Fibroblast of lung (primary cell): ENCODE measurements at regions not wholly inside any gene's neighbourhood (a gene's known extent, or its start where the extent isn't known, plus 50 kb on each side); places are given as distances from the start of the nearest gene placed in this dataset.

Experiments used
- DNase-seq, 2 donors: peaks; one replicate each; pipeline versions ENCODE4 v3.0.0 to v3.0.0-alpha.2; 2010; ENCODE audit warnings: low read depth in 2 of 2
- H2AFZ ChIP-seq: 2 replicates; pipeline ENCODE4 v1.5.1; 2012; ENCODE audit warnings: low read length, control low read depth, inconsistent platforms
- H3K27ac ChIP-seq: 2 replicates; pipeline ENCODE4 v1.5.1; 2011; ENCODE audit warnings: low read length, control low read depth; ENCODE audit not compliant: insufficient read depth
- H3K27me3 ChIP-seq: 2 replicates; pipeline ENCODE4 v1.5.1; 2011; ENCODE audit warnings: mild to moderate bottlenecking, low read length; ENCODE audit not compliant: control insufficient read depth, insufficient read depth
- H3K36me3 ChIP-seq: 2 replicates; pipeline ENCODE4 v1.5.1; 2011; ENCODE audit warnings: low read length; ENCODE audit not compliant: control insufficient read depth, insufficient read depth
- H3K4me1 ChIP-seq: 2 replicates; pipeline ENCODE4 v1.5.1; 2011; ENCODE audit warnings: low read length; ENCODE audit not compliant: control insufficient read depth, insufficient read depth; ENCODE audit errors: extremely low read depth
- H3K4me2 ChIP-seq: 2 replicates; pipeline ENCODE4 v1.5.1; 2011; ENCODE audit warnings: low read length, control low read depth; ENCODE audit not compliant: insufficient read depth; ENCODE audit errors: extremely low read depth
- H3K4me3 ChIP-seq, 4 experiments: fragments of 200-600 bp in 1 of 4; sonication (generic) in 1 of 4; replicated peaks in 1 of 4; 2 replicates each; pipeline ENCODE4 v1.5.1; 2011 to 2016; ENCODE audit warnings: low read length in 4 of 4, low read depth in 3 of 4, mild to moderate bottlenecking in 3 of 4, control low read depth in 2 of 4, inconsistent platforms in 1 of 4, mixed read lengths in 1 of 4; ENCODE audit not compliant: insufficient read depth in 1 of 4; ENCODE audit errors: control extremely low read depth in 1 of 4
- H3K79me2 ChIP-seq: 2 replicates; pipeline ENCODE4 v1.5.1; 2012; ENCODE audit warnings: mild to moderate bottlenecking, low read length, inconsistent platforms; ENCODE audit not compliant: control insufficient read depth, insufficient read depth
- H3K9ac ChIP-seq: 2 replicates; pipeline ENCODE4 v1.5.1; 2011; ENCODE audit warnings: mild to moderate bottlenecking, low read length, control low read depth; ENCODE audit not compliant: insufficient read depth
- H3K9me3 ChIP-seq: 2 replicates; pipeline ENCODE4 v1.5.1; 2012; ENCODE audit warnings: low read depth, low read length; ENCODE audit not compliant: control insufficient read depth, insufficient read depth
- H4K20me1 ChIP-seq: 2 replicates; pipeline ENCODE4 v1.5.1; 2011; ENCODE audit warnings: low read length; ENCODE audit not compliant: control insufficient read depth, insufficient read depth; ENCODE audit errors: extremely low read depth
- EZH2 ChIP-seq: IDR thresholded peaks from 2 replicates; pipeline ENCODE4 v1.5.1; 2012; ENCODE audit warnings: low read length, control low read depth, mild to moderate bottlenecking; ENCODE audit errors: missing control alignments
- TF ChIP-seq, protein P1 (sequence below), 2 donors: IDR thresholded peaks in 1 of 2; conservative IDR thresholded peaks in 1 of 2; 1 replicate in 1 of 2; 2 replicates in 1 of 2; pipeline ENCODE4 v1.5.1; 2011 to 2012; ENCODE audit warnings: low read length in 2 of 2, control low read depth in 1 of 2, inconsistent platforms in 1 of 2, low read depth in 1 of 2, mild to moderate bottlenecking in 1 of 2

DNA sequence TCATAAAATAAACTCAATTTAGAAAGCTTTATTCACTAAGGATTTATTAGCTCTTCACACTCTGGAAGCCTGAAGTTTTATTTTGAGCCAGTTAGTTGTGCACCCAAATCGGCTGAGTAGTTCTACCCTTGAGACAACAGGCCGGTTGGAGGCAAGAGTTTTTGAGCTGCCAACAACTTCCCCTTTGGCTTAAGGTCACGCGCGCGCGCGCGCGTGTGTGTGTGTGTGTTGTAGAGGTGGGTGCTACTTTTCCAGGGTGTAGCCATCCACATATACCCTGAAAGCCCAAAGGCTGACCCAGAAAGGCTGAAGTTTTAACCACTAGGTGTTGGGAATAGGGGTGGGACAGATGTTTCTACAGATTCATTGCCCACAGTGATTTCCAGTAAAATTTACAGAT, 150.2 kb upstream of the LHCGR start:
- H3K9me3 ChIP-seq, result no peaks in the 10 kb centered on the region
- no peaks in the 10 kb centered on the region for H3K36me3 ChIP-seq
- no peaks in the 10 kb centered on the region for H4K20me1 ChIP-seq
- H2AFZ ChIP-seq, result no peak overlapping the region
- TF ChIP-seq EZH2, result no peak
- TF ChIP-seq, protein P1, sequence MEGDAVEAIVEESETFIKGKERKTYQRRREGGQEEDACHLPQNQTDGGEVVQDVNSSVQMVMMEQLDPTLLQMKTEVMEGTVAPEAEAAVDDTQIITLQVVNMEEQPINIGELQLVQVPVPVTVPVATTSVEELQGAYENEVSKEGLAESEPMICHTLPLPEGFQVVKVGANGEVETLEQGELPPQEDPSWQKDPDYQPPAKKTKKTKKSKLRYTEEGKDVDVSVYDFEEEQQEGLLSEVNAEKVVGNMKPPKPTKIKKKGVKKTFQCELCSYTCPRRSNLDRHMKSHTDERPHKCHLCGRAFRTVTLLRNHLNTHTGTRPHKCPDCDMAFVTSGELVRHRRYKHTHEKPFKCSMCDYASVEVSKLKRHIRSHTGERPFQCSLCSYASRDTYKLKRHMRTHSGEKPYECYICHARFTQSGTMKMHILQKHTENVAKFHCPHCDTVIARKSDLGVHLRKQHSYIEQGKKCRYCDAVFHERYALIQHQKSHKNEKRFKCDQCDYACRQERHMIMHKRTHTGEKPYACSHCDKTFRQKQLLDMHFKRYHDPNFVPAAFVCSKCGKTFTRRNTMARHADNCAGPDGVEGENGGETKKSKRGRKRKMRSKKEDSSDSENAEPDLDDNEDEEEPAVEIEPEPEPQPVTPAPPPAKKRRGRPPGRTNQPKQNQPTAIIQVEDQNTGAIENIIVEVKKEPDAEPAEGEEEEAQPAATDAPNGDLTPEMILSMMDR (conservative IDR thresholded peaks at IDR 0.05 in 1 of 2, IDR thresholded peaks at IDR 0.05 in 1 of 2; ENCODE audit: low read depth in 1 of 2, low read length in 2 of 2), result no peak
- H3K27me3 ChIP-seq, result no peaks in the 10 kb centered on the region
- H3K27ac ChIP-seq, result no peak overlapping the region
- no peak for DNase-seq
- H3K4me3 ChIP-seq, result no peak overlapping the region
- H3K4me2 ChIP-seq, result no peak overlapping the region
- H3K4me1 ChIP-seq, result no peaks in the 10 kb centered on the region
- H3K9ac ChIP-seq, result no peak overlapping the region
- no peaks in the 10 kb centered on the region for H3K79me2 ChIP-seq

DNA sequence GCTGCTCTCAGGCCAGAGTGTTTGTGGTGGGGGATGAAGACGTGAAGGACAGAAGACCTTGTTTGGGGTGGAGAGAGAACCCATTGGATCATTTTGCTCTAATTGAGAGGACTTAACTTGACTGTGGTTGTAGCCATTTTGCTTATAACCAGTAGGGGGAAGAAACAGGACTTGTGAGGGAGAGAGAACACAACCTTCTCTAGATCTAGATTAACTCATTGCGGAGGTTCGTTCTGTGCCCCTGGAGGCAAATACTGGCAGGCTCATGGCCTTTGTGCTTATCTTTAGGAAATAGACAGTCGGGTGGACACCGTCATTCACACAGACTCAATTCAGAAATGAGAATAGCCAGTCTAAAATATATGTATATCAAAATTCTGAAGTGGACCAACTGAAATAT, 147.0 kb upstream of the LHCGR start:
- no peak overlapping the region for H3K9ac ChIP-seq
- H2AFZ ChIP-seq, result no peak overlapping the region
- no peaks in the 10 kb centered on the region for H3K79me2 ChIP-seq
- no peaks in the 10 kb centered on the region for H3K9me3 ChIP-seq
- H3K4me1 ChIP-seq, result no peaks in the 10 kb centered on the region
- TF ChIP-seq EZH2, result no peak
- TF ChIP-seq, protein P1 (conservative IDR thresholded peaks at IDR 0.05 in 1 of 2, IDR thresholded peaks at IDR 0.05 in 1 of 2; ENCODE audit: low read depth in 1 of 2, low read length in 2 of 2), result no peak
- no peak overlapping the region for H3K4me2 ChIP-seq
- no peak overlapping the region for H3K4me3 ChIP-seq
- DNase-seq, result no peak
- H3K27ac ChIP-seq, result no peak overlapping the region
- no peaks in the 10 kb centered on the region for H3K27me3 ChIP-seq
- H3K36me3 ChIP-seq, result no peaks in the 10 kb centered on the region
- H4K20me1 ChIP-seq, result no peaks in the 10 kb centered on the region

DNA sequence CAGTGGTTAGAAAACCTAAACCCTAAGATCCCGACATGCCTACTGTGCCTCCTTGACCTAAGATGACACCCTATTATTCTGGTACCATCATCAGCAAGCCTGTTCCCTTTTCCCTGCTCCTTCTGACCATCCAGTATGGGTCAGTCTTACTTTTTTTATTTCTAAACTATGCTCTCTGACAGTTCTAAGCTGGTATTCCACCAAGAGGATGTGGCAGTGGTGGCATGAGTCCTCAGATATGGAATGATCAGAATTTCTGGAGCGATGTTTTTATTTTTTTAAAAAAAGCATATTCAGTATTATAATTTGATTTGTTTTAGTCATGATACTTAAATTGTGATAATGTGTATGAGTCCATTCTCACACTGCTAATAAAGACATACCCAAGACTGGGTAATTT, 145.9 kb upstream of the LHCGR start:
- Histone ChIP-seq H3K4me3 (no peak overlapping the region), H4K20me1 (no peaks in the 10 kb centered on the region), H3K9me3 (no peaks in the 10 kb centered on the region), H3K27ac (no peak overlapping the region), H3K27me3 (no peaks in the 10 kb centered on the region), H3K79me2 (no peaks in the 10 kb centered on the region), H3K9ac (no peak overlapping the region), H2AFZ (no peak overlapping the region), H3K4me1 (no peaks in the 10 kb centered on the region), H3K36me3 (no peaks in the 10 kb centered on the region), H3K4me2 (no peak overlapping the region)
- DNase-seq, result no peak
- no peak for TF ChIP-seq EZH2
- TF ChIP-seq, protein P1 (conservative IDR thresholded peaks at IDR 0.05 in 1 of 2, IDR thresholded peaks at IDR 0.05 in 1 of 2; ENCODE audit: low read depth in 1 of 2, low read length in 2 of 2), result no peak
